NCI-H345 (cell line): ENCODE measurements at regions not wholly inside any gene's neighbourhood (a gene's known extent, or its start where the extent isn't known, plus 50 kb on each side); places are given as distances from the start of the nearest gene placed in this dataset.
"Not testable (repeated sequence)": the region's sequence is repeated elsewhere in the genome, so short reads cannot be mapped to it uniquely, and the experiment has no call there.

Source experiments
- DNase-seq: peaks from one replicate; lab custom pipeline; 2025; lab: John Stamatoyannopoulos, UW

- no peak for DNase-seq
Measured at GRCh38 chr9:31445357-31445756, 939.1 kb upstream of the ACO1 start.

GRCh38 chr9:31445960-31446359 is 938.5 kb upstream of the ACO1 start:
- DNase-seq: no peak

GRCh38 chr9:31467075-31467474 is 917.4 kb upstream of the ACO1 start:
- DNase-seq: no peak

- no peak for DNase-seq
Measured at GRCh38 chr9:31470051-31470450, 914.4 kb upstream of the ACO1 start.

- DNase-seq: no peak
Measured at GRCh38 chr9:31471010-31471409, 913.4 kb upstream of the ACO1 start.

- peak; percentile 8 for DNase-seq
Measured at GRCh38 chr9:31486630-31487029, 897.8 kb upstream of the ACO1 start.

- DNase-seq: no peak
Measured at GRCh38 chr9:31490551-31491106, 893.8 kb upstream of the ACO1 start.

- no peak for DNase-seq
Measured at GRCh38 chr9:31492229-31492628, 892.2 kb upstream of the ACO1 start.

GRCh38 chr9:31500422-31500821 is 884.0 kb upstream of the ACO1 start:
- DNase-seq: no peak

- peak; percentile 17 for DNase-seq
Measured at GRCh38 chr9:31519011-31519410, 865.4 kb upstream of the ACO1 start.

GRCh38 chr9:31519424-31519823 is 865.0 kb upstream of the ACO1 start:
- DNase-seq: no peak

- DNase-seq: no peak
Measured at GRCh38 chr9:31519826-31520225, 864.6 kb upstream of the ACO1 start.

GRCh38 chr9:31520301-31521085 is 864.0 kb upstream of the ACO1 start:
- no peak for DNase-seq

GRCh38 chr9:31535651-31536050 is 848.8 kb upstream of the ACO1 start:
- DNase-seq: no peak

GRCh38 chr9:31536471-31536870 is 848.0 kb upstream of the ACO1 start:
- DNase-seq: no peak

GRCh38 chr9:31541721-31542281 is 842.6 kb upstream of the ACO1 start:
- no peak for DNase-seq

GRCh38 chr9:31542384-31543055 is 841.9 kb upstream of the ACO1 start:
- peak; percentile 65 for DNase-seq

- no peak for DNase-seq
Measured at GRCh38 chr9:31554941-31555340, 829.5 kb upstream of the ACO1 start.

GRCh38 chr9:31556667-31557463 is 827.6 kb upstream of the ACO1 start:
- no peak for DNase-seq

- not testable (repeated sequence) for DNase-seq
Measured at GRCh38 chr9:31572190-31572589, 812.3 kb upstream of the ACO1 start.

GRCh38 chr9:31573561-31573960 is 810.9 kb upstream of the ACO1 start:
- DNase-seq: no peak
